Fibroblast of upper back skin (primary cell): ENCODE measurements at regions not wholly inside any gene's neighbourhood (a gene's known extent, or its start where the extent isn't known, plus 50 kb on each side); places are given as distances from the start of the nearest gene placed in this dataset.

Source experiments
- DNase-seq: peaks from one replicate; pipeline ENCODE4 v3.0.0-alpha.2; 2013

GRCh38 chr1:93013145-93014065, 52.1 kb upstream of the DIPK1A start:
- DNase-seq = no peak

- DNase-seq = no peak
These were observed 52.9 kb upstream of the DIPK1A start for GRCh38 chr1:93014168-93014567.

- peak; percentile 57 for DNase-seq
These were observed 54.3 kb upstream of the DIPK1A start for GRCh38 chr1:93015590-93015989.

DNA sequence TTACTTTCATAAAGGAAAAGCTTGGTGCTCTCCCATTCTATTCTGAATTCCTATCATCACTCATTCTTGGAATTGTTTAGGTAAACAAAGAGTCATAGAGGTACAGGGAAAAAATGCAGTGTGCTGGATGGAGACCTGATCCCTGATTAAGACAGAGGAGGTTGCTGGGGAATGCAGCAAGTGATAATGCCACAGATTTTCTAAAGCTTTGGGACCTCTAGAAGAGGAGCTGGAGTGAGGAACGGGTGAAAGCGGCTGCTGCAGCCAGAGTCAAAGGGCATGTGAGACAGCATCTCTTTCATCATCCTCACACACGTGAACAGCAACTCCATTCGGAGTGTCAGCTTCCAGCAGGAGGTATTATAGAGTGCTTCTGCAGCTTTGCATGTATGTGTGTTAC, 54.9 kb upstream of the DIPK1A start:
- peak; percentile 11 for DNase-seq

DNA sequence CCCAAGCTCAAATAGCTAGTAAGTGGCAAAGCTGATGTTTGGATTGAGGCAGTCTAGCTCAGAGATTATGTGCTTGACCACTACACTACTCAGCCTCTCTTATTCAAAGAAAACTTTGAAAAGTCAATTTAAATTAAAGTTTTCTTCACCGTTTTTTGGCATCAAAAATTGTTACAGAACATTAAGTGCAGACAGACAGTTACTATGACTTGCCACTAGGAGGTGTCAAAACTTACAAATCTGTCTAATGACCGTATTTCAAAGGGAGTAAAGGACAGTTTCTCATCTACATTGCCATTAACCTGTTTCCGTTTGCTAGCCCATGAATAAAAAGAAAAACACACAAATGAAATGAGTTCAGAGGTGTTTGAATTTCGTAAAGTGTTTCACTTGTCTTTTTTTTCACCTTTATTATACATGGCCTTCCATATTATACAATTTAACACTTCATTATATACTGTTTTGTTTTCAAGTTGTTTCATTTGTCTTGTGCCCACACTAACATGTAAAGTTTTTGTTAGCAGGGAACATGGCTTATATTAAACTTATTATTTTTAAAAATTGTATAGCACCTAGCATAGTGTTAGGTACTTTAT, 57.4 kb upstream of the MTF2 start:
- DNase-seq = peak; percentile 36

DNA sequence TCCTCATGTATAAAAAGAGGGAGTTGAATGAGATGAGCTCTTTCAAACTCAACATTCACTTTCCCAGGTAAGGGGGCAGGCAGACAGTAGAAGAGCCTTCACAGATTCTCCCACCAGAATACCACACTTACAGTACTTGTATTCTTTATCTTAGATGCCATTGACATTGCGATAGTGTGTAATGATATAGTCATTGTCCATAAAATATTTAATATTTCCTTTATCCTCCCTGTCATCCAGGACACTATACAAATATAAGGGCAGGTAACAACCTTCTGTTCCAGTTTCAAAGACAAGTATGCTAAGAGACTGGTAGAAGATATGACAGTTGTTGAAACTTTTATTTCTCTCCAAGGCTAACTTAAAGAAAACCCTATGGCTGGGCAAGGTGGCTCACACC, 56.5 kb upstream of the MTF2 start:
- DNase-seq = no peak

DNA sequence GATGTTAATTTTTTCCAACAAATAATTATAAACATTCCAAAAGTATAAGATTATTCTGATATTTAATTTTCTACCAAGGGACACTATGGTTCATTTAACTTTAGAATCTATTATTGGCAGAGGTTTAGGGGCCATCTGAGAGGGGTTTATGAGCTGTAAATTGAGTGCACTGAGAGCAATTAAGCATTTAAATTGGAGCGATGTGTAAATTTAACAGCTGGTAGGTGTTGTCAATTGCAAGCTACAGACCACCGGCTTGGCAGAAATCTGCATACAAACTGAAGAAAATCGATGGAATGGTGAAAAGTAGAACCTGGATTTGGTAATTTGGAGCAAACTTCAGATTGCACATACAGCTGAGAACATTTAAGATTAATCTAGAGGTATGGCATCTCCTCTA, 55.8 kb upstream of the MTF2 start:
- no peak for DNase-seq

GRCh38 chr1:93025572-93025971, 53.5 kb upstream of the MTF2 start:
- peak; percentile 8 for DNase-seq

- DNase-seq = no peak
These were observed 50.5 kb upstream of the MTF2 start for GRCh38 chr1:93028542-93028941.
